Activated B cell treated with CpG ODN at 0.5 μM for 24 hours (primary cell): ENCODE measurements at regions not wholly inside any gene's neighbourhood (a gene's known extent, or its start where the extent isn't known, plus 50 kb on each side); places are given as distances from the start of the nearest gene placed in this dataset.

Experiments used
- ATAC-seq: fragments of 200-7000 bp; cut with Tn5 transposase; one replicate; pipeline ENCODE4 v1.10.0; 2021; ENCODE audit warnings: low read depth, mild to moderate bottlenecking, moderate library complexity
- CTCF ChIA-PET: fragments of 350-600 bp; sonication (Branson Sonifier 250); formaldehyde crosslinking; loops from one replicate; lab custom pipeline; 2021; ENCODE audit warnings: antibody characterized with exemption; lab: Charles Lee
- POLR2A ChIA-PET: fragments of 350-600 bp; sonication (Branson Sonifier 250); formaldehyde crosslinking; loops from one replicate; lab custom pipeline; 2021; ENCODE audit warnings: antibody characterized with exemption; lab: Charles Lee
- DNase-seq: peaks from one replicate; pipeline ENCODE4 v3.0.0; 2022
- H3K27ac Mint-ChIP-seq: one replicate; pipeline ENCODE4 v1.8.0; 2020; ENCODE audit warnings: mixed read lengths
- H3K27me3 Mint-ChIP-seq: one replicate; pipeline ENCODE4 v1.8.0; 2021; ENCODE audit warnings: mixed read lengths
- H3K36me3 Mint-ChIP-seq: one replicate; pipeline ENCODE4 v1.8.0; 2021; ENCODE audit warnings: low read depth, mixed read lengths
- H3K4me1 Mint-ChIP-seq: one replicate; pipeline ENCODE4 v1.8.0; 2021; ENCODE audit warnings: mixed read lengths
- H3K4me3 Mint-ChIP-seq: one replicate; pipeline ENCODE4 v1.8.0; 2020; ENCODE audit warnings: mild to moderate bottlenecking, mixed read lengths
- H3K9me3 Mint-ChIP-seq: one replicate; pipeline ENCODE4 v1.8.0; 2020; ENCODE audit warnings: mixed read lengths
- CTCF ChIP-seq: fragments of 200-600 bp; IDR thresholded peaks from one replicate; pipeline ENCODE4 v1.8.0; 2022; ENCODE audit warnings: antibody characterized with exemption, mild to moderate bottlenecking
- intact Hi-C: fragments of 100-400 bp; cut with micrococcal nuclease; formaldehyde crosslinking; loops from one replicate; pipeline ENCODE4 v1.15.1; 2024

DNA sequence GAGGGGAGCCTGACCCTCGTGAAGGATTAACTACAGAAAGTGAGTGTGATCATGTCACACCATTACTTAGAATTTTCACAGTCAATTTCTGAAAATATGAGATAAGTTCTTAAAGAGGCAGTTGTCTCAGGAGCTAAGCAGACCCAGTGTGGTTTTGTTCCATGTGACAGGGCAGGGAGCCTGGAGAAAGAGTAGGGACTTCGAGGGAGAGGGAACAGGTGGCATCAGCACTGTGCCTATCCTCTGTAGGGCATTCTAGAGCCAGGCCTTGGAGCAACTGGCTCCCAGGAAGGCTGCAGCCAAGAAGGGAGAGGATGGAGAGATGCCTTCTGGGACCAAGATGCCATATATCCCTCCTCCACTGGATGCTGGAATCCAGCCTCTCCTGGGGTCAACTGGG is 183.0 kb downstream of the TSHZ3 start:
- ChIA-PET CTCF (no interaction called here), POLR2A (no interaction called here)
- Mint-ChIP-seq H3K4me1 (no peaks in the 10 kb centered on the region), H3K9me3 (no peaks in the 10 kb centered on the region), H3K27ac (no peak overlapping the region), H3K4me3 (no peak overlapping the region), H3K36me3 (no peaks in the 10 kb centered on the region), H3K27me3 (no peaks in the 10 kb centered on the region)
- no peak for TF ChIP-seq CTCF
- DNase-seq = no peak
- no peak for ATAC-seq
- intact Hi-C loops = no loop called here

DNA sequence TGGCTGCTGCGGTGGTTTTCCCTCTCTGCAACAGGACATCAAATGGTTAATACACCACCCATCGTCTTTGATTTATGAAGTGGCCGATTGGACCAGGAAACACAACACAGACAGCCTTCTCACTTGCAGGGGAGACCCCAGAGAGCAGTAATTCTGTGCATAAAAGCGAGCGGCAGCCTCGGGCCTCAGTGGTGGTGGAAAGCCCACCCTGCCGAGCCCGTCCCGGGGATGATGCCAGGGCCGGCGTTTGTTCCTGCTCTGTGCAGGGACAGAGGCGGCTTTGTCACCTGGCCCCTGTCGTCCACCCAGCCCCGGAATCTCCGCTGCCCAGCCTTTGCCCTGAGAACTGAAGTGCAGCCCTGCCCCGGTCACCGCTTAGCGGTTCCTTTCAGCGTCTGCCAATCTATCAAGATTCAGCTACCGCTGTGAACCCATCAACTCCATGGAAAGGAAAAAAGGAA is 184.4 kb downstream of the TSHZ3 start:
- H3K36me3 Mint-ChIP-seq = no peaks in the 10 kb centered on the region
- H3K9me3 Mint-ChIP-seq = no peaks in the 10 kb centered on the region
- CTCF ChIA-PET = no interaction called here
- intact Hi-C loops = no loop called here
- no peaks in the 10 kb centered on the region for H3K27me3 Mint-ChIP-seq
- H3K4me1 Mint-ChIP-seq = no peaks in the 10 kb centered on the region
- POLR2A ChIA-PET = no interaction called here
- no peak overlapping the region for H3K27ac Mint-ChIP-seq
- no peak for TF ChIP-seq CTCF
- no peak overlapping the region for H3K4me3 Mint-ChIP-seq
- DNase-seq (no peak), ATAC-seq (no peak)

DNA sequence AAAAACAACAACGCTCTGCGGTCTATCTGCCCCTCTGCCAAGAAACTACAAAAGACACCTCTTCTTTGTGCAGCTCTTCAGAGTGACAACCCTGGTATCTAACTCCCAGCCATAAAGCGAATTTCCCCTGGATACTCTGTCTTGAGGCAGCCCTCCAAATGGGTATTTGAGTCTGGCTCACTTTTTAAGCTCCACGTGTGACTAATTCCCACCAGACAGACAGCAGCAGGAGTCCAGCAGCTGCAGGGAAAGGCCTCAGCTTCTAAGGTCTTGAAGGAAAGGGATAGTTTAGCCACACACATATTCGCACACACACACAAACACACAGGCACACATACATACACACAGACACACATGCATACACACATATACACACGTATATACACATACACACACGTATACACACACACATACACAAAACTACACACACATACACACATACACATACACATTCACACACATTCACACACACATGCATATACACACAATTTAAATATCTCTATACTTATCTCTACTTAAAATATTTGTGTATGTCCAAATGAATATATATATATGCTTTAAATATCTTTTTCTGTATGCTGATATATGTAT is 188.8 kb downstream of the TSHZ3 start:
- ChIA-PET CTCF (no interaction called here), POLR2A (no interaction called here)
- no peak for TF ChIP-seq CTCF
- Mint-ChIP-seq H3K36me3 (no peaks in the 10 kb centered on the region), H3K4me3 (no peak overlapping the region), H3K9me3 (peaks cover 2% of the 10 kb centered on the region), H3K27ac (no peak overlapping the region), H3K27me3 (no peaks in the 10 kb centered on the region), H3K4me1 (no peaks in the 10 kb centered on the region)
- intact Hi-C loops = no loop called here
- no peak for ATAC-seq
- no peak for DNase-seq

GRCh38 chr19:31154021-31154420 is 195.2 kb downstream of the TSHZ3 start:
- Mint-ChIP-seq H3K27me3 (no peaks in the 10 kb centered on the region), H3K4me1 (no peaks in the 10 kb centered on the region), H3K27ac (no peak overlapping the region), H3K36me3 (no peaks in the 10 kb centered on the region), H3K9me3 (peaks cover 4% of the 10 kb centered on the region), H3K4me3 (no peak overlapping the region)
- POLR2A ChIA-PET = no interaction called here
- ATAC-seq = no peak
- TF ChIP-seq CTCF = no peak
- DNase-seq = no peak
- CTCF ChIA-PET = no interaction called here
- intact Hi-C loops = no loop called here

DNA sequence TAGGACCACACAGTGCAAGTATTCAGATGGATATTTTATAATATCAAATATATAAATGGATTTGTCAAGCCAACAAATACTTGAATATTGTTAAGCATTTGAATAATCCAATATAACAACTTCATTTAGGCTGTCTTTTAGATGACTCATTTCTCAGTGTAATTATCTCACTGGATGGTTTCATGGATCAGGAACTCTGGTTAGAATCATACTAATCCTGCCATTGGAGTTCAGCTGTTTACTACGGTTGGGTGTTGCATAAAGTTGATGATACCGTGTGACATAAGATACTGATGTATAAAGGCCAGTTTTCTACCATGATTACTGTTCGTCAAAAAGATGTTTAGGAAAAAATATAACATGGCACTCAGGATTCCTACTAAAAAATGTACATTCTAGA is 196.3 kb downstream of the TSHZ3 start:
- no peaks in the 10 kb centered on the region for H3K27me3 Mint-ChIP-seq
- CTCF ChIA-PET = no interaction called here
- ATAC-seq (no peak), DNase-seq (no peak)
- no peaks in the 10 kb centered on the region for H3K36me3 Mint-ChIP-seq
- H3K4me1 Mint-ChIP-seq = no peaks in the 10 kb centered on the region
- POLR2A ChIA-PET = no interaction called here
- H3K27ac Mint-ChIP-seq = no peak overlapping the region
- TF ChIP-seq CTCF = no peak
- peaks cover 4% of the 10 kb centered on the region for H3K9me3 Mint-ChIP-seq
- no peak overlapping the region for H3K4me3 Mint-ChIP-seq
- intact Hi-C loops = no loop called here
